ENCODE measurements at regions not wholly inside any gene's neighbourhood (a gene's known extent, or its start where the extent isn't known, plus 50 kb on each side); places are given as distances from the start of the nearest gene placed in this dataset.

GRCh38 chr16:86018487-86018886 lies 119.5 kb downstream of the IRF8 start:
- peak; percentile 60 for DNase-seq (ENCODE audit: low spot score)

- DNase-seq (ENCODE audit: low spot score) = no peak
These were observed 120.0 kb downstream of the IRF8 start for GRCh38 chr16:86018941-86019340.

- DNase-seq (ENCODE audit: low spot score) = peak; percentile 25
These were observed 120.6 kb downstream of the IRF8 start for GRCh38 chr16:86019446-86020047.

GRCh38 chr16:86020971-86021370 lies 122.0 kb downstream of the IRF8 start:
- no peak for DNase-seq (ENCODE audit: low spot score)

- DNase-seq (ENCODE audit: low spot score) = no peak
These were observed 123.5 kb downstream of the IRF8 start for GRCh38 chr16:86022381-86022960.

GRCh38 chr16:86024210-86024609 lies 125.2 kb downstream of the IRF8 start:
- DNase-seq (ENCODE audit: low spot score) = no peak

GRCh38 chr16:86025706-86026105 lies 126.7 kb downstream of the IRF8 start:
- DNase-seq (ENCODE audit: low spot score) = no peak

- DNase-seq (ENCODE audit: low spot score) = no peak
These were observed 127.4 kb downstream of the IRF8 start for GRCh38 chr16:86026171-86026910.

GRCh38 chr16:86026916-86027315 lies 128.0 kb downstream of the IRF8 start:
- DNase-seq (ENCODE audit: low spot score) = no peak

- DNase-seq (ENCODE audit: low spot score) = no peak
These were observed 128.6 kb downstream of the IRF8 start for GRCh38 chr16:86027373-86028126.

- DNase-seq (ENCODE audit: low spot score) = no peak
These were observed 130.3 kb downstream of the IRF8 start for GRCh38 chr16:86029131-86029741.

- DNase-seq (ENCODE audit: low spot score) = no peak
These were observed 131.2 kb downstream of the IRF8 start for GRCh38 chr16:86030116-86030515.

GRCh38 chr16:86031141-86031678 lies 132.2 kb downstream of the IRF8 start:
- no peak for DNase-seq (ENCODE audit: low spot score)

- no peak for DNase-seq (ENCODE audit: low spot score)
These were observed 134.1 kb downstream of the IRF8 start for GRCh38 chr16:86033016-86033474.

GRCh38 chr16:86033971-86034370 lies 135.0 kb downstream of the IRF8 start:
- DNase-seq (ENCODE audit: low spot score) = no peak

GRCh38 chr16:86034421-86034919 lies 135.5 kb downstream of the IRF8 start:
- DNase-seq (ENCODE audit: low spot score) = no peak

GRCh38 chr16:86035906-86036305 lies 136.9 kb downstream of the IRF8 start:
- no peak for DNase-seq (ENCODE audit: low spot score)

- DNase-seq (ENCODE audit: low spot score) = no peak
These were observed 139.3 kb downstream of the IRF8 start for GRCh38 chr16:86037999-86038925.

- no peak for DNase-seq (ENCODE audit: low spot score)
These were observed 140.0 kb downstream of the IRF8 start for GRCh38 chr16:86038926-86039310.

GRCh38 chr16:86039606-86040005 lies 140.6 kb downstream of the IRF8 start:
- DNase-seq (ENCODE audit: low spot score) = no peak

- DNase-seq (ENCODE audit: low spot score) = no peak
These were observed 141.5 kb downstream of the IRF8 start for GRCh38 chr16:86040496-86040895.
